NCI-H146 (cell line): ENCODE measurements at regions not wholly inside any gene's neighbourhood (a gene's known extent, or its start where the extent isn't known, plus 50 kb on each side); places are given as distances from the start of the nearest gene placed in this dataset.
A peak's percentile ranks its signal among the peaks of the same experiment; 100 is the strongest.
"Not testable (repeated sequence)": the region's sequence is repeated elsewhere in the genome, so short reads cannot be mapped to it uniquely, and the experiment has no call there.

Source experiments
- DNase-seq: peaks from one replicate; lab custom pipeline; 2025; lab: John Stamatoyannopoulos, UW

- no peak for DNase-seq
These were observed 419.3 kb upstream of the ZMIZ1 start for GRCh38 chr10:78649429-78649828.

- DNase-seq = no peak
These were observed 418.6 kb upstream of the ZMIZ1 start for GRCh38 chr10:78650122-78650521.

- no peak for DNase-seq
These were observed 417.5 kb upstream of the ZMIZ1 start for GRCh38 chr10:78651287-78651686.

- no peak for DNase-seq
These were observed 415.2 kb upstream of the ZMIZ1 start for GRCh38 chr10:78653555-78653954.

GRCh38 chr10:78654047-78654590, 414.6 kb upstream of the ZMIZ1 start:
- no peak for DNase-seq

- peak; percentile 78 for DNase-seq
These were observed 412.8 kb upstream of the ZMIZ1 start for GRCh38 chr10:78655979-78656378.

GRCh38 chr10:78656417-78657162, 412.2 kb upstream of the ZMIZ1 start:
- DNase-seq = peak; percentile 93

- peak; percentile 88 for DNase-seq
These were observed 411.5 kb upstream of the ZMIZ1 start for GRCh38 chr10:78657163-78657861.

GRCh38 chr10:78657862-78658165, 411.0 kb upstream of the ZMIZ1 start:
- DNase-seq = no peak

GRCh38 chr10:78658645-78659597, 409.8 kb upstream of the ZMIZ1 start:
- DNase-seq = no peak

GRCh38 chr10:78659598-78659967, 409.2 kb upstream of the ZMIZ1 start:
- no peak for DNase-seq

GRCh38 chr10:78660446-78661106, 408.2 kb upstream of the ZMIZ1 start:
- DNase-seq = no peak

- DNase-seq = peak; percentile 64
These were observed 405.0 kb upstream of the ZMIZ1 start for GRCh38 chr10:78663721-78664120.

GRCh38 chr10:78664929-78665553, 403.7 kb upstream of the ZMIZ1 start:
- peak; percentile 31 for DNase-seq

- DNase-seq = no peak
These were observed 395.8 kb upstream of the ZMIZ1 start for GRCh38 chr10:78672918-78673317.

- not testable (repeated sequence) for DNase-seq
These were observed 387.6 kb upstream of the ZMIZ1 start for GRCh38 chr10:78681141-78681540.

- DNase-seq = not testable (repeated sequence)
These were observed 386.8 kb upstream of the ZMIZ1 start for GRCh38 chr10:78681986-78682385.

GRCh38 chr10:78684947-78685346, 383.8 kb upstream of the ZMIZ1 start:
- peak; percentile 65 for DNase-seq

GRCh38 chr10:78685466-78686103, 383.2 kb upstream of the ZMIZ1 start:
- no peak for DNase-seq

- no peak for DNase-seq
These were observed 382.2 kb upstream of the ZMIZ1 start for GRCh38 chr10:78686444-78687060.
